ENCODE measurements at regions not wholly inside any gene's neighbourhood (a gene's known extent, or its start where the extent isn't known, plus 50 kb on each side); places are given as distances from the start of the nearest gene placed in this dataset.

DNA sequence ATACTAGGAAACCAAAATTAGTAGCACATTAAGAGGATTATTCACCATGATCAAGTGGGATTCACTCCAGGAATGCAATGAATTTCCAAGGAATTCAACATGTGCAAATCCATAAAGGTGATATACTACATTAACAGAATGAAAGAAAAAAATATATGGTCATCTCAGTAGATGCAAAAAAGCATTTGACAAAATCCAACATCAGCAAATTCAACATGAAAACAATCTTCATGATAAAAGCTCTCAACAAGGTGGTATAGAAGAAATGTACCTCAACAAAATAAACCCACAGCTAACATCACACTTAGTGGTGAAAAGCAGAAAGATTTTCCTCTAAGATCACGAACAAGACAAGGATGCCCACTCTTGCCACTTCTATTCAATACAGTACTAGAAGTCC is 74.4 kb upstream of the PDE10A start (continued):
- TF ChIP-seq, protein P1, sequence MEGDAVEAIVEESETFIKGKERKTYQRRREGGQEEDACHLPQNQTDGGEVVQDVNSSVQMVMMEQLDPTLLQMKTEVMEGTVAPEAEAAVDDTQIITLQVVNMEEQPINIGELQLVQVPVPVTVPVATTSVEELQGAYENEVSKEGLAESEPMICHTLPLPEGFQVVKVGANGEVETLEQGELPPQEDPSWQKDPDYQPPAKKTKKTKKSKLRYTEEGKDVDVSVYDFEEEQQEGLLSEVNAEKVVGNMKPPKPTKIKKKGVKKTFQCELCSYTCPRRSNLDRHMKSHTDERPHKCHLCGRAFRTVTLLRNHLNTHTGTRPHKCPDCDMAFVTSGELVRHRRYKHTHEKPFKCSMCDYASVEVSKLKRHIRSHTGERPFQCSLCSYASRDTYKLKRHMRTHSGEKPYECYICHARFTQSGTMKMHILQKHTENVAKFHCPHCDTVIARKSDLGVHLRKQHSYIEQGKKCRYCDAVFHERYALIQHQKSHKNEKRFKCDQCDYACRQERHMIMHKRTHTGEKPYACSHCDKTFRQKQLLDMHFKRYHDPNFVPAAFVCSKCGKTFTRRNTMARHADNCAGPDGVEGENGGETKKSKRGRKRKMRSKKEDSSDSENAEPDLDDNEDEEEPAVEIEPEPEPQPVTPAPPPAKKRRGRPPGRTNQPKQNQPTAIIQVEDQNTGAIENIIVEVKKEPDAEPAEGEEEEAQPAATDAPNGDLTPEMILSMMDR (conservative IDR thresholded peaks at IDR 0.05; ENCODE audit: low read depth in 2 of 2) = no peak

DNA sequence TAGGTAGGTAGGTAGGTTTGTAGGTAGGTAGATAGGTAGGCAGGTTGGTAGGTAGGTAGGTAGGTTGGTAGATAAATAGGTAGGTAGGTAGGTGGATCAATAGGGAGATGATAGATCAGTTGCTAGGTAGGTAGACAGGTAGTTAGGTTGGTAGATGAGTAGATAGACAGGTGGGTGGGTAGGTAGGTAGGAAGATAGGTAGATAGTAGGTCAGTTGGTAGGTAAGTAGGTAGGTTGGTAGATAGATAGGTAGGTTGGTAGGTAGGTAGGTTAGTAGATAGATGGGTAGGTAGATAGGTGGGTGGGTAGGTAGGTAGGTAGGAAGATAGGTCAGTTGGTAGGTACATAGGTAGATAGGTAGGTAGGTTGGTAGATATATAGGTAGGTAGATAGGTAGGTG is 72.0 kb upstream of the PDE10A start:
- H3K9me2 ChIP-seq (ENCODE audit: insufficient read depth) = peaks cover 6% of the 10 kb centered on the region; the same call in 1 of the 2 replicates
- no peaks in the 10 kb centered on the region for H3K36me3 ChIP-seq (ENCODE audit: insufficient read depth)
- TF ChIP-seq JUNB (IDR thresholded peaks at IDR 0.05; ENCODE audit: unreplicated experiment) (no peak), EZH2phosphoT487 (IDR thresholded peaks at IDR 0.05; ENCODE audit: unreplicated experiment) (no peak), EZH2 (IDR thresholded peaks at IDR 0.05; ENCODE audit: low read depth, unreplicated experiment) (no peak), NANOG (IDR thresholded peaks at IDR 0.05; ENCODE audit: borderline replicate concordance) (no peak), ZNF331 (CRISPR knock-in tag; IDR thresholded peaks at IDR 0.05; ENCODE audit: low read depth) (no peak), ZNF114 (CRISPR knock-in tag; IDR thresholded peaks at IDR 0.05) (no peak), STAT1 (IDR thresholded peaks at IDR 0.05; ENCODE audit: unreplicated experiment) (no peak), CREB1 (CRISPR knock-in tag; IDR thresholded peaks at IDR 0.05; ENCODE audit: low read depth) (no peak)
- TF ChIP-seq, protein P2, sequence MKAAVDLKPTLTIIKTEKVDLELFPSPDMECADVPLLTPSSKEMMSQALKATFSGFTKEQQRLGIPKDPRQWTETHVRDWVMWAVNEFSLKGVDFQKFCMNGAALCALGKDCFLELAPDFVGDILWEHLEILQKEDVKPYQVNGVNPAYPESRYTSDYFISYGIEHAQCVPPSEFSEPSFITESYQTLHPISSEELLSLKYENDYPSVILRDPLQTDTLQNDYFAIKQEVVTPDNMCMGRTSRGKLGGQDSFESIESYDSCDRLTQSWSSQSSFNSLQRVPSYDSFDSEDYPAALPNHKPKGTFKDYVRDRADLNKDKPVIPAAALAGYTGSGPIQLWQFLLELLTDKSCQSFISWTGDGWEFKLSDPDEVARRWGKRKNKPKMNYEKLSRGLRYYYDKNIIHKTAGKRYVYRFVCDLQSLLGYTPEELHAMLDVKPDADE (IDR thresholded peaks at IDR 0.05) = no peak
- TF ChIP-seq, protein P3, sequence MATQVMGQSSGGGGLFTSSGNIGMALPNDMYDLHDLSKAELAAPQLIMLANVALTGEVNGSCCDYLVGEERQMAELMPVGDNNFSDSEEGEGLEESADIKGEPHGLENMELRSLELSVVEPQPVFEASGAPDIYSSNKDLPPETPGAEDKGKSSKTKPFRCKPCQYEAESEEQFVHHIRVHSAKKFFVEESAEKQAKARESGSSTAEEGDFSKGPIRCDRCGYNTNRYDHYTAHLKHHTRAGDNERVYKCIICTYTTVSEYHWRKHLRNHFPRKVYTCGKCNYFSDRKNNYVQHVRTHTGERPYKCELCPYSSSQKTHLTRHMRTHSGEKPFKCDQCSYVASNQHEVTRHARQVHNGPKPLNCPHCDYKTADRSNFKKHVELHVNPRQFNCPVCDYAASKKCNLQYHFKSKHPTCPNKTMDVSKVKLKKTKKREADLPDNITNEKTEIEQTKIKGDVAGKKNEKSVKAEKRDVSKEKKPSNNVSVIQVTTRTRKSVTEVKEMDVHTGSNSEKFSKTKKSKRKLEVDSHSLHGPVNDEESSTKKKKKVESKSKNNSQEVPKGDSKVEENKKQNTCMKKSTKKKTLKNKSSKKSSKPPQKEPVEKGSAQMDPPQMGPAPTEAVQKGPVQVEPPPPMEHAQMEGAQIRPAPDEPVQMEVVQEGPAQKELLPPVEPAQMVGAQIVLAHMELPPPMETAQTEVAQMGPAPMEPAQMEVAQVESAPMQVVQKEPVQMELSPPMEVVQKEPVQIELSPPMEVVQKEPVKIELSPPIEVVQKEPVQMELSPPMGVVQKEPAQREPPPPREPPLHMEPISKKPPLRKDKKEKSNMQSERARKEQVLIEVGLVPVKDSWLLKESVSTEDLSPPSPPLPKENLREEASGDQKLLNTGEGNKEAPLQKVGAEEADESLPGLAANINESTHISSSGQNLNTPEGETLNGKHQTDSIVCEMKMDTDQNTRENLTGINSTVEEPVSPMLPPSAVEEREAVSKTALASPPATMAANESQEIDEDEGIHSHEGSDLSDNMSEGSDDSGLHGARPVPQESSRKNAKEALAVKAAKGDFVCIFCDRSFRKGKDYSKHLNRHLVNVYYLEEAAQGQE (IDR thresholded peaks at IDR 0.05; ENCODE audit: unreplicated experiment) = no peak
- H3K4me2 ChIP-seq = no peak overlapping the region
- H3K36me3 Mint-ChIP-seq (ENCODE audit: low read depth) = peaks cover 3% of the 10 kb centered on the region; the same call in 1 of the 3 replicates
- no peak overlapping the region for H3K27ac ChIP-seq (ENCODE audit: low read depth)
- no peaks in the 10 kb centered on the region for H3K27me3 ChIP-seq (ENCODE audit: insufficient read depth)
- no peaks in the 10 kb centered on the region for H3K4me1 ChIP-seq (ENCODE audit: insufficient read depth)
- H3K79me2 ChIP-seq (replicated peaks; ENCODE audit: insufficient read depth) = no peaks in the 10 kb centered on the region
- H3K27me3 Mint-ChIP-seq (ENCODE audit: insufficient read depth, low read depth, poor library complexity) = peaks cover 2% of the 10 kb centered on the region
- no peaks in the 10 kb centered on the region for H3K4me1 Mint-ChIP-seq
- H3K4me3 Mint-ChIP-seq = no peak overlapping the region
- no peaks in the 10 kb centered on the region for H4K20me1 ChIP-seq (replicated peaks; ENCODE audit: insufficient read depth)
- H3K4me3 ChIP-seq = no peak overlapping the region
- DNase-seq (ENCODE audit: low spot score) = no peak
- peaks cover 10% of the 10 kb centered on the region for H3K9me3 Mint-ChIP-seq
- no peaks in the 10 kb centered on the region for H3F3A ChIP-seq (replicated peaks; ENCODE audit: low read depth)
- ATAC-seq = no peak
- H2AFZ ChIP-seq = no peak overlapping the region
- H3K27ac Mint-ChIP-seq = no peak overlapping the region

All from GM23338 (cell line).